AG10803 (cell line): ENCODE measurements at regions not wholly inside any gene's neighbourhood (a gene's known extent, or its start where the extent isn't known, plus 50 kb on each side); places are given as distances from the start of the nearest gene placed in this dataset.

ENCODE experiments used
- DNase-seq: peaks from one replicate; pipeline ENCODE4 v3.0.0; 2010; ENCODE audit warnings: low read depth
- H3K4me3 ChIP-seq: 2 replicates; pipeline ENCODE4 v1.5.1; 2011; ENCODE audit warnings: mild to moderate bottlenecking, low read length, control low read depth
- CTCF ChIP-seq: conservative IDR thresholded peaks from 2 replicates; pipeline ENCODE4 v1.5.1; 2011; ENCODE audit warnings: mild to moderate bottlenecking, low read length, control low read depth, inconsistent platforms

GRCh38 chr13:107434347-107434746 is 781.0 kb downstream of the LIG4 start:
- no peak for DNase-seq
- no peak for TF ChIP-seq CTCF
- H3K4me3 ChIP-seq, result no peak overlapping the region

GRCh38 chr13:107427536-107427935 is 787.8 kb downstream of the LIG4 start:
- no peak overlapping the region for H3K4me3 ChIP-seq
- DNase-seq, result no peak
- no peak for TF ChIP-seq CTCF

GRCh38 chr13:107422421-107422820 is 792.9 kb downstream of the LIG4 start:
- no peak for TF ChIP-seq CTCF
- H3K4me3 ChIP-seq, result no peak overlapping the region
- DNase-seq, result no peak

- no peak overlapping the region for H3K4me3 ChIP-seq
- DNase-seq, result no peak
- no peak for TF ChIP-seq CTCF
Observed at GRCh38 chr13:107421951-107422350, 793.4 kb downstream of the LIG4 start.

GRCh38 chr13:107421028-107421427 is 794.3 kb downstream of the LIG4 start:
- H3K4me3 ChIP-seq, result no peak overlapping the region
- no peak for TF ChIP-seq CTCF
- DNase-seq, result no peak

- no peak for DNase-seq
- TF ChIP-seq CTCF, result no peak
- no peak overlapping the region for H3K4me3 ChIP-seq
Observed at GRCh38 chr13:107413005-107413404, 802.3 kb downstream of the LIG4 start.

GRCh38 chr13:107407074-107407473 is 808.3 kb downstream of the LIG4 start:
- TF ChIP-seq CTCF, result no peak
- H3K4me3 ChIP-seq, result no peak overlapping the region
- DNase-seq, result no peak
